ENCODE measurements at regions not wholly inside any gene's neighbourhood (a gene's known extent, or its start where the extent isn't known, plus 50 kb on each side); places are given as distances from the start of the nearest gene placed in this dataset.

DNA sequence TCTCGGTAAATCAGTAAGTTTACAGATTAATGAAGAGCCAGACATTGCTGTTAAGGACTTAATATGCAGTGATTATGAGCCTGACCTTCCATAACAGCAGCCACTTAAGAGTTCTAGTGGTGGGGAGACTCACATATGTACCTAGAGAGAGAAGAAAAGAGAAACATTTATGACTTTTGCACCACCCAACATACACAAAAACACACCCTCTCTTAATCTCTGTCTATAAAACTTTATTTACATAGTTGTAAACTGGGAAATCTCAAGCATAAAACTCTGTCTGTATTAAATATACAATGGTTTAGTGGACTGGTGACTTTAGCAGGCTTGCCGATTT, 347.4 kb upstream of the ADGRL2 start:
- Histone ChIP-seq H3K36me3 (ENCODE audit: insufficient read depth, low read length) (no peaks in the 10 kb centered on the region), H2AFZ (ENCODE audit: low read length) (no peak overlapping the region), H4K20me1 (ENCODE audit: insufficient read depth, low read length) (no peaks in the 10 kb centered on the region), H3K9me3 (ENCODE audit: low read length) (no peaks in the 10 kb centered on the region), H3K9me2 (ENCODE audit: low read depth, low read length) (no peaks in the 10 kb centered on the region), H3K27me3 (ENCODE audit: insufficient read depth, low read length) (no peaks in the 10 kb centered on the region), H3K79me2 (ENCODE audit: insufficient read depth, low read length) (no peaks in the 10 kb centered on the region), H3K9ac (ENCODE audit: low read length) (no peak overlapping the region), H3K4me1 (ENCODE audit: insufficient read depth, low read length, severe bottlenecking) (no peaks in the 10 kb centered on the region), H3F3A (ENCODE audit: insufficient read depth, low read length) (no peaks in the 10 kb centered on the region), H3K4me3 (ENCODE audit: low read depth, low read length, poor library complexity, severe bottlenecking) (no peak overlapping the region), H3K27ac (ENCODE audit: low read depth, low read length, poor library complexity, severe bottlenecking) (no peak overlapping the region), H3K4me2 (ENCODE audit: low read length) (no peak overlapping the region)
- TF ChIP-seq, protein P1, sequence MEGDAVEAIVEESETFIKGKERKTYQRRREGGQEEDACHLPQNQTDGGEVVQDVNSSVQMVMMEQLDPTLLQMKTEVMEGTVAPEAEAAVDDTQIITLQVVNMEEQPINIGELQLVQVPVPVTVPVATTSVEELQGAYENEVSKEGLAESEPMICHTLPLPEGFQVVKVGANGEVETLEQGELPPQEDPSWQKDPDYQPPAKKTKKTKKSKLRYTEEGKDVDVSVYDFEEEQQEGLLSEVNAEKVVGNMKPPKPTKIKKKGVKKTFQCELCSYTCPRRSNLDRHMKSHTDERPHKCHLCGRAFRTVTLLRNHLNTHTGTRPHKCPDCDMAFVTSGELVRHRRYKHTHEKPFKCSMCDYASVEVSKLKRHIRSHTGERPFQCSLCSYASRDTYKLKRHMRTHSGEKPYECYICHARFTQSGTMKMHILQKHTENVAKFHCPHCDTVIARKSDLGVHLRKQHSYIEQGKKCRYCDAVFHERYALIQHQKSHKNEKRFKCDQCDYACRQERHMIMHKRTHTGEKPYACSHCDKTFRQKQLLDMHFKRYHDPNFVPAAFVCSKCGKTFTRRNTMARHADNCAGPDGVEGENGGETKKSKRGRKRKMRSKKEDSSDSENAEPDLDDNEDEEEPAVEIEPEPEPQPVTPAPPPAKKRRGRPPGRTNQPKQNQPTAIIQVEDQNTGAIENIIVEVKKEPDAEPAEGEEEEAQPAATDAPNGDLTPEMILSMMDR (IDR thresholded peaks at IDR 0.05; ENCODE audit: low read length) = no peak
- TF ChIP-seq EZH2 (IDR thresholded peaks at IDR 0.05; ENCODE audit: borderline replicate concordance, low read length) = no peak

DNA sequence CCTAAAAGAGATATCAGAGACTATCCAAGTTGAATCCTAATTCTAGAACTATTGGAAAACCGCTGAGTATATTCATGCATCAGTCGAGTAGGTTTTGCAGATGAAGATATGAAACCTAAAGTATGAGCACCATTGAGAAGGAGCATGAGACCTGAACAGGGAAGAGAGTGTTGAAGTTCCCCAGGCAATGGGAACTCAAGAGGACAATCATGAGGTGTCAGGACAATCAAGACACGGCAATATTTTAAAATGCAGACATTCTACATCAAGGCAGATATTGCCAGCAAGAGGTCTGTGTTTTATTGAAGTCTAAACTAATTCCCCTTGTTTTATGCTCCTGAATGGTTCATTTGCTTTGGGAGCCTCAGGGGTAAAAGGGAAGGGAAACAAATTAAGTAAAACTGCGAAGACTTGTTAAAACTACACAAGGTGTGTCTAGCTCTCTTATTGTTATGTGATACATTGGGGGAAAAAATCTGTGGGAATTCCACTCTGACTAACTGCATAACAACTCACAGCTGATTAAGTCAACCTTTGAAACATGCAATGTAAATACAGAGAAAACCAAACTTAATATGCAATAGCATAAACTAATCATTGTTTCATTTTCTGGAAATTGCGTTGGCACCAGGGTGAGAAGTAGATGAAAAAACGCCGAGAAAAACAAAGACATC, 347.9 kb upstream of the ADGRL2 start:
- H3F3A ChIP-seq (ENCODE audit: insufficient read depth, low read length) = no peaks in the 10 kb centered on the region
- H3K79me2 ChIP-seq (ENCODE audit: insufficient read depth, low read length) = no peaks in the 10 kb centered on the region
- no peak overlapping the region for H2AFZ ChIP-seq (ENCODE audit: low read length)
- no peaks in the 10 kb centered on the region for H3K9me3 ChIP-seq (ENCODE audit: low read length)
- no peak overlapping the region for H3K9ac ChIP-seq (ENCODE audit: low read length)
- no peak overlapping the region for H3K27ac ChIP-seq (ENCODE audit: low read depth, low read length, poor library complexity, severe bottlenecking)
- H3K9me2 ChIP-seq (ENCODE audit: low read depth, low read length) = no peaks in the 10 kb centered on the region
- H3K36me3 ChIP-seq (ENCODE audit: insufficient read depth, low read length) = no peaks in the 10 kb centered on the region
- TF ChIP-seq, protein P1 (IDR thresholded peaks at IDR 0.05; ENCODE audit: low read length) = no peak
- no peak for TF ChIP-seq EZH2 (IDR thresholded peaks at IDR 0.05; ENCODE audit: borderline replicate concordance, low read length)
- no peaks in the 10 kb centered on the region for H3K27me3 ChIP-seq (ENCODE audit: insufficient read depth, low read length)
- H3K4me2 ChIP-seq (ENCODE audit: low read length) = no peak overlapping the region
- no peak overlapping the region for H3K4me3 ChIP-seq (ENCODE audit: low read depth, low read length, poor library complexity, severe bottlenecking)
- H3K4me1 ChIP-seq (ENCODE audit: insufficient read depth, low read length, severe bottlenecking) = no peaks in the 10 kb centered on the region
- H4K20me1 ChIP-seq (ENCODE audit: insufficient read depth, low read length) = no peaks in the 10 kb centered on the region

DNA sequence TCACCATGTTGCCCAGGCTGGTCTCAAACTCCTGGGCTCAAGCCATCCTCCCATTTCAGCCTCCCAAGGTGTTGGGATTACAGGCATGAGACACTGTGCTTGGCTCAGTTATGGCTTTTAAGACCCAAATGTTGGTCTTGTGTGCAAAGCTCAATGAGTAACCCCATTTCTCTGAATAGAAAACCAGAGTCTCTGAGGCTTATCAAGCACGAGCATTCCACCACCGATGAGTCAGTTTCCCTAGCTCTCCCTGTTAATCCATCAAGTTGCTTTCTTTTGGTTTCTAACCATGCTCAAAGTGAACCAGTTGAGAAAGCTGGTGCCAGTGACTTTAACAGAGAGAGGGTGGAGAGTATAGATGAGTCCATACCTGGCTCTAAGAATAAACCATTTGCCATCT, 350.9 kb upstream of the ADGRL2 start:
- no peak overlapping the region for H3K27ac ChIP-seq (ENCODE audit: low read depth, low read length, poor library complexity, severe bottlenecking)
- H3K4me2 ChIP-seq (ENCODE audit: low read length) = no peak overlapping the region
- no peak overlapping the region for H2AFZ ChIP-seq (ENCODE audit: low read length)
- H3K79me2 ChIP-seq (ENCODE audit: insufficient read depth, low read length) = no peaks in the 10 kb centered on the region
- no peak overlapping the region for H3K9ac ChIP-seq (ENCODE audit: low read length)
- no peaks in the 10 kb centered on the region for H3F3A ChIP-seq (ENCODE audit: insufficient read depth, low read length)
- H3K36me3 ChIP-seq (ENCODE audit: insufficient read depth, low read length) = no peaks in the 10 kb centered on the region
- no peak overlapping the region for H3K4me3 ChIP-seq (ENCODE audit: low read depth, low read length, poor library complexity, severe bottlenecking)
- H3K9me3 ChIP-seq (ENCODE audit: low read length) = no peaks in the 10 kb centered on the region
- H3K27me3 ChIP-seq (ENCODE audit: insufficient read depth, low read length) = no peaks in the 10 kb centered on the region
- no peak for TF ChIP-seq EZH2 (IDR thresholded peaks at IDR 0.05; ENCODE audit: borderline replicate concordance, low read length)
- TF ChIP-seq, protein P1 (IDR thresholded peaks at IDR 0.05; ENCODE audit: low read length) = no peak
- no peaks in the 10 kb centered on the region for H3K9me2 ChIP-seq (ENCODE audit: low read depth, low read length)
- H4K20me1 ChIP-seq (ENCODE audit: insufficient read depth, low read length) = no peaks in the 10 kb centered on the region
- no peaks in the 10 kb centered on the region for H3K4me1 ChIP-seq (ENCODE audit: insufficient read depth, low read length, severe bottlenecking)
